C4-2B (cell line): ENCODE measurements at regions not wholly inside any gene's neighbourhood (a gene's known extent, or its start where the extent isn't known, plus 50 kb on each side); places are given as distances from the start of the nearest gene placed in this dataset.

Experiments
- ZFX ChIP-seq: fragments of 450-650 bp; IDR thresholded peaks from 2 replicates; pipeline ENCODE4 v1.6.1; 2017
- TF ChIP-seq, protein P1 (sequence below): fragments of 450-650 bp; conservative IDR thresholded peaks from 2 replicates; pipeline ENCODE4 v1.5.1; 2017; ENCODE audit warnings: mild to moderate bottlenecking

DNA sequence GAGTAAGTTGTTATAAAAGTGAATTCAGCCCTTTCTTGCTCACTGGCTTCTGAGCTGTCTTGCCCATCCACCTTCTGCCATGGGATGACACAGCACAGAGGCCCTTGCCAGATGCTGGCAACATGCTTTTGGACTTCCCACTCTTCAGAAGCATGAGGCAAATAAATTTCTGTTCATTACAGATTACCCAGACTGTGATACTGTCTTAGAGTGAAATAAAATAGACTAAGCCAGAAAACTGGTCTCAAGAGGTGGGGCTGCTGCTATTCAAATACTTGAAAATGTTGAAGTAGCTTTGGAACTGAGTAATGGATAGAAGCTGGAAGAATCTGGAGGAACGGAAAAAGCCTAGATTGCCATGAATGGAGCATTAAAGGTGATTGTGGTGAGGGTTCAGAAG, 170.4 kb downstream of the ZMAT3 start:
- TF ChIP-seq, protein P1, sequence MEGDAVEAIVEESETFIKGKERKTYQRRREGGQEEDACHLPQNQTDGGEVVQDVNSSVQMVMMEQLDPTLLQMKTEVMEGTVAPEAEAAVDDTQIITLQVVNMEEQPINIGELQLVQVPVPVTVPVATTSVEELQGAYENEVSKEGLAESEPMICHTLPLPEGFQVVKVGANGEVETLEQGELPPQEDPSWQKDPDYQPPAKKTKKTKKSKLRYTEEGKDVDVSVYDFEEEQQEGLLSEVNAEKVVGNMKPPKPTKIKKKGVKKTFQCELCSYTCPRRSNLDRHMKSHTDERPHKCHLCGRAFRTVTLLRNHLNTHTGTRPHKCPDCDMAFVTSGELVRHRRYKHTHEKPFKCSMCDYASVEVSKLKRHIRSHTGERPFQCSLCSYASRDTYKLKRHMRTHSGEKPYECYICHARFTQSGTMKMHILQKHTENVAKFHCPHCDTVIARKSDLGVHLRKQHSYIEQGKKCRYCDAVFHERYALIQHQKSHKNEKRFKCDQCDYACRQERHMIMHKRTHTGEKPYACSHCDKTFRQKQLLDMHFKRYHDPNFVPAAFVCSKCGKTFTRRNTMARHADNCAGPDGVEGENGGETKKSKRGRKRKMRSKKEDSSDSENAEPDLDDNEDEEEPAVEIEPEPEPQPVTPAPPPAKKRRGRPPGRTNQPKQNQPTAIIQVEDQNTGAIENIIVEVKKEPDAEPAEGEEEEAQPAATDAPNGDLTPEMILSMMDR: no peak
- no peak for TF ChIP-seq ZFX
